Keratinocyte (primary cell): ENCODE measurements at regions not wholly inside any gene's neighbourhood (a gene's known extent, or its start where the extent isn't known, plus 50 kb on each side); places are given as distances from the start of the nearest gene placed in this dataset.

ENCODE experiments used
- DNase-seq: peaks from one replicate; pipeline ENCODE4 v3.0.0-alpha.2; 2011; ENCODE audit warnings: low read depth, missing footprints, low spot score
- FAIRE-seq: peaks from 2 replicates; lab custom pipeline; 2011; peaks lifted over from hg19 to GRCh38; lab: Jason Lieb, UNC
- H2AFZ ChIP-seq: 2 replicates; pipeline ENCODE4 v1.6.0; 2012; ENCODE audit warnings: low read length, control low read depth, inconsistent platforms; ENCODE audit not compliant: control insufficient read depth
- H3K27ac ChIP-seq: 2 replicates; pipeline ENCODE4 v1.5.1; 2011; ENCODE audit warnings: low read length; ENCODE audit not compliant: control insufficient read depth, insufficient read depth
- H3K27me3 ChIP-seq: 3 replicates; pipeline ENCODE4 v1.6.0; 2011; ENCODE audit warnings: low read length; ENCODE audit not compliant: control insufficient read depth, insufficient read depth; ENCODE audit errors: extremely low read depth
- H3K36me3 ChIP-seq, 2 experiments: 2 replicates in 1 of 2; 3 replicates in 1 of 2; pipeline ENCODE4 v1.5.1; 2011; ENCODE audit warnings: low read length in 2 of 2, mild to moderate bottlenecking in 1 of 2; ENCODE audit not compliant: control insufficient read depth in 2 of 2, insufficient read depth in 2 of 2; ENCODE audit errors: extremely low read depth in 1 of 2
- H3K4me1 ChIP-seq: 3 replicates; pipeline ENCODE4 v1.5.1; 2011; ENCODE audit warnings: low read length; ENCODE audit not compliant: control insufficient read depth, insufficient read depth; ENCODE audit errors: extremely low read depth
- H3K4me2 ChIP-seq: 3 replicates; pipeline ENCODE4 v1.6.0; 2011; ENCODE audit warnings: low read depth, low read length; ENCODE audit not compliant: control insufficient read depth, insufficient read depth; ENCODE audit errors: extremely low read depth
- H3K4me3 ChIP-seq, 3 experiments: fragments of 200-600 bp in 1 of 3; sonication (generic) in 1 of 3; 2 replicates in 2 of 3; 3 replicates in 1 of 3; pipeline ENCODE4 v1.5.1; 2011 to 2016; ENCODE audit warnings: low read length in 3 of 3, mild to moderate bottlenecking in 3 of 3, control low read depth in 2 of 3, inconsistent platforms in 1 of 3, low read depth in 1 of 3, mixed read lengths in 1 of 3, mixed run types in 1 of 3, moderate library complexity in 1 of 3; ENCODE audit not compliant: control insufficient read depth in 2 of 3, insufficient read depth in 2 of 3; ENCODE audit errors: extremely low read depth in 1 of 3
- H3K79me2 ChIP-seq: 2 replicates; pipeline ENCODE4 v1.6.0; 2012; ENCODE audit warnings: low read length; ENCODE audit not compliant: control insufficient read depth, insufficient read depth
- H3K9ac ChIP-seq: 3 replicates; pipeline ENCODE4 v1.6.0; 2011; ENCODE audit warnings: low read length; ENCODE audit not compliant: control insufficient read depth, insufficient read depth; ENCODE audit errors: extremely low read depth
- H3K9me1 ChIP-seq: 3 replicates; pipeline ENCODE4 v1.6.0; 2011; ENCODE audit warnings: low read length; ENCODE audit not compliant: control insufficient read depth, insufficient read depth; ENCODE audit errors: extremely low read depth
- H3K9me3 ChIP-seq: 2 replicates; pipeline ENCODE4 v1.5.1; 2012; ENCODE audit warnings: low read depth, low read length; ENCODE audit not compliant: control insufficient read depth
- H4K20me1 ChIP-seq: 3 replicates; pipeline ENCODE4 v1.6.0; 2011; ENCODE audit warnings: low read length; ENCODE audit not compliant: control insufficient read depth, insufficient read depth; ENCODE audit errors: extremely low read depth
- EZH2 ChIP-seq: IDR thresholded peaks from one replicate; pipeline ENCODE4 v1.6.1; 2012; ENCODE audit warnings: inconsistent platforms, mild to moderate bottlenecking, low read length, moderate library complexity
- dilution Hi-C: fragments of 300-500 bp; cut with MboI; formaldehyde crosslinking; loops from one replicate; pipeline ENCODE4 v1.7.0; 2020; ENCODE audit warnings: low sequenced_read_pairs; ENCODE audit not compliant: extremely low pct_ligation_motif_present
- TF ChIP-seq, protein P1 (sequence below), 3 experiments: IDR thresholded peaks in 1 of 3; conservative IDR thresholded peaks in 1 of 3; optimal IDR thresholded peaks in 1 of 3; 2 replicates in 2 of 3; 3 replicates in 1 of 3; pipeline versions ENCODE3 to v1.5.1; 2011; ENCODE audit warnings: low read length in 3 of 3, mild to moderate bottlenecking in 3 of 3, moderate library complexity in 2 of 3, control low read depth in 1 of 3, inconsistent platforms in 1 of 3; ENCODE audit not compliant: insufficient read depth in 2 of 3; ENCODE audit errors: extremely low read depth in 1 of 3

DNA sequence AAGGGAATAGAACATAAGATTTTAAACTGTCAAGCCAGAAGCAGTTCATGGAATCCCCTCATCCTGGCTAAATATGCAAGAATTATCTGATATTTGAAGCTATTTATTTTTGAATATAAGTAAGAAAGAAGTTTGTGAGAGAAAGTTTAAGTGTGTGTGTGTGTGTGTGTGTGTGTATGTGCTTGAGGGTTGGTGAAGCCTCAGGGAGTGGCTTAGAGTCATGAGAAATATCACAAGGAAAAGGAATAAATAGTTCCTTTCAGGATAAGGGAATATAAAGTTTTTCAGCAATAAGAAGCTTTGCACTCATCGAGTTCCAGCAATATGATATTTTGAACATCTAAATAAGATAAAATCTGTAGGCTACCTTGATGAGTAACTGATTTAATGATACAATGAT lies 359.6 kb downstream of the MEIS1 start:
- H3K36me3 ChIP-seq, result no peaks in the 10 kb centered on the region
- H3K4me1 ChIP-seq, result no peaks in the 10 kb centered on the region
- DNase-seq, result no peak
- no peaks in the 10 kb centered on the region for H4K20me1 ChIP-seq
- no peak for TF ChIP-seq EZH2
- TF ChIP-seq, protein P1, sequence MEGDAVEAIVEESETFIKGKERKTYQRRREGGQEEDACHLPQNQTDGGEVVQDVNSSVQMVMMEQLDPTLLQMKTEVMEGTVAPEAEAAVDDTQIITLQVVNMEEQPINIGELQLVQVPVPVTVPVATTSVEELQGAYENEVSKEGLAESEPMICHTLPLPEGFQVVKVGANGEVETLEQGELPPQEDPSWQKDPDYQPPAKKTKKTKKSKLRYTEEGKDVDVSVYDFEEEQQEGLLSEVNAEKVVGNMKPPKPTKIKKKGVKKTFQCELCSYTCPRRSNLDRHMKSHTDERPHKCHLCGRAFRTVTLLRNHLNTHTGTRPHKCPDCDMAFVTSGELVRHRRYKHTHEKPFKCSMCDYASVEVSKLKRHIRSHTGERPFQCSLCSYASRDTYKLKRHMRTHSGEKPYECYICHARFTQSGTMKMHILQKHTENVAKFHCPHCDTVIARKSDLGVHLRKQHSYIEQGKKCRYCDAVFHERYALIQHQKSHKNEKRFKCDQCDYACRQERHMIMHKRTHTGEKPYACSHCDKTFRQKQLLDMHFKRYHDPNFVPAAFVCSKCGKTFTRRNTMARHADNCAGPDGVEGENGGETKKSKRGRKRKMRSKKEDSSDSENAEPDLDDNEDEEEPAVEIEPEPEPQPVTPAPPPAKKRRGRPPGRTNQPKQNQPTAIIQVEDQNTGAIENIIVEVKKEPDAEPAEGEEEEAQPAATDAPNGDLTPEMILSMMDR (optimal IDR thresholded peaks at IDR 0.05 in 1 of 3, IDR thresholded peaks at IDR 0.05 in 1 of 3, conservative IDR thresholded peaks at IDR 0.05 in 1 of 3; ENCODE audit: extremely low read depth in 1 of 3, insufficient read depth in 2 of 3, low read length in 3 of 3), result no peak
- no peaks in the 10 kb centered on the region for H3K9me3 ChIP-seq
- H3K27me3 ChIP-seq, result no peaks in the 10 kb centered on the region
- H3K79me2 ChIP-seq, result no peaks in the 10 kb centered on the region
- H3K9ac ChIP-seq, result no peak overlapping the region
- no peaks in the 10 kb centered on the region for H3K9me1 ChIP-seq
- dilution Hi-C loops, result no loop called here
- no peak overlapping the region for H3K4me3 ChIP-seq
- no peak for FAIRE-seq
- H2AFZ ChIP-seq, result no peak overlapping the region
- no peak overlapping the region for H3K27ac ChIP-seq
- H3K4me2 ChIP-seq, result no peak overlapping the region

DNA sequence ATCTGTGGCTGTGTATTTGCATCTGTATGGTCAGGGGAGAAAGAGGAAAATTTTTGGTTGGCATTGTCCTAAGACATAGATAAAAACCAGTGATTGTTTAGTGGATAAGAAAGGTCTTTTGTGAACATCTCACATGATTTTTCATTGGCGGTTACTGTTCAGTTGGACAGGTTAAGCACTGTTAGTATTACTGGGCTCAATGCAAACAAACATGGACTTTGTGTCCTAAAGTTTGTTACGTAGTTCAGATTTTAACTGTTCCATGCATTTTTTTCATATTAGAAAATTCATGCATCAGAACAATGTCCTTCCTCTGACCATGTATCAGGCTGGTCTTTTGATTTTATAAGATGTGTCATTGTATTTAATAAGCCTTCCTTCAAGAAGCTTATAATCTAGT lies 368.0 kb downstream of the MEIS1 start:
- H3K36me3 ChIP-seq, result no peaks in the 10 kb centered on the region
- H3K9me1 ChIP-seq, result no peaks in the 10 kb centered on the region
- no peak overlapping the region for H3K4me2 ChIP-seq
- H3K79me2 ChIP-seq, result no peaks in the 10 kb centered on the region
- dilution Hi-C loops, result no loop called here
- no peak overlapping the region for H2AFZ ChIP-seq
- no peak for FAIRE-seq
- no peaks in the 10 kb centered on the region for H3K9me3 ChIP-seq
- H3K9ac ChIP-seq, result no peak overlapping the region
- H3K4me3 ChIP-seq, result no peak overlapping the region
- no peaks in the 10 kb centered on the region for H4K20me1 ChIP-seq
- no peak for TF ChIP-seq EZH2
- TF ChIP-seq, protein P1 (optimal IDR thresholded peaks at IDR 0.05 in 1 of 3, IDR thresholded peaks at IDR 0.05 in 1 of 3, conservative IDR thresholded peaks at IDR 0.05 in 1 of 3; ENCODE audit: extremely low read depth in 1 of 3, insufficient read depth in 2 of 3, low read length in 3 of 3), result no peak
- DNase-seq, result no peak
- H3K27me3 ChIP-seq, result no peaks in the 10 kb centered on the region
- no peak overlapping the region for H3K27ac ChIP-seq
- no peaks in the 10 kb centered on the region for H3K4me1 ChIP-seq
